Activated effector memory CD4-positive, alpha-beta T cell treated with anti-CD3 and anti-CD28 coated beads, Interleukin-2, amount 50 U/mL, for 16 hours (primary cell): ENCODE measurements at regions not wholly inside any gene's neighbourhood (a gene's known extent, or its start where the extent isn't known, plus 50 kb on each side); places are given as distances from the start of the nearest gene placed in this dataset.
"Not testable (repeated sequence)": the region's sequence is repeated elsewhere in the genome, so short reads cannot be mapped to it uniquely, and the experiment has no call there.

Source experiments
- DNase-seq: peaks from one replicate; pipeline ENCODE4 v3.0.0-alpha.2; 2020

DNA sequence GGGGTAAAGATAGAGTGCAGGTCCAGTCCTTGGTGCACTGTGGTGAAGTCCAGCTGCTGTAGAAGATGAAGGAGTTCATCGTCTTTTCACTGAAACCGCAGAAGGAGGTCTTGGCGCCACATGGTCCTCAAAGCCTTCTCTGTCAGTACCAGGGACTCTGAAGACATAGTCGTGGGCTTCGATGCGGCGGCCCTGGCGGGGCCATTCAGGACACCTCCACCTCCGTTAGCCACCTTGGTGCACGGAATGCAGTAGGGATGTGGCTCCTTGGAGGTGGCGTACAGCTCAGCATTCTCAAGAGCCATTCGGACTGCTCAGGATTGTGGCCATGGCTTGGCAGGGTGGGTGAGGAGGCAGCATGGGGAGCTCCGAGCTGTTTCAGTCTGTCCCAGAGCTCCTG lies 418.8 kb downstream of the SUCLG1 start:
- DNase-seq, result no peak

DNA sequence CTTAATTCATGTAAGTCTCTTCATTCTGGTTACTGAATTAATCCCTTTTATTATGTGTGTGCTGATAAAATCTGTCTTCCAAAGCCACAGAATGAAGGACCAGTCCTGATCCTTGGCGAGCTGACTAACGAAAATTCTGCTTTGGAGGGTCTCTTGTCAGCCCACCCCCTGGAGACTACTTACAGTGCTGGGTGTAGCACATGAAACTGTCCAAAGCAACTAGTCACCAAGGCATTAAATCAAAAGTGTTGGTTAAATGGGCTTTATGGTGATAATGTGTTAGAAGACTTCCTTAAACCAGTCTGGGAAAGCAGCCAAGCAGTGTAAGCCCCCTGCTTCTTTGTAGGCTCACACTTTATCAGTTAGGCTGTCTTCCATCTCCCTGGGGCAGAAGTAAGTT lies 420.2 kb downstream of the SUCLG1 start:
- DNase-seq, result no peak

DNA sequence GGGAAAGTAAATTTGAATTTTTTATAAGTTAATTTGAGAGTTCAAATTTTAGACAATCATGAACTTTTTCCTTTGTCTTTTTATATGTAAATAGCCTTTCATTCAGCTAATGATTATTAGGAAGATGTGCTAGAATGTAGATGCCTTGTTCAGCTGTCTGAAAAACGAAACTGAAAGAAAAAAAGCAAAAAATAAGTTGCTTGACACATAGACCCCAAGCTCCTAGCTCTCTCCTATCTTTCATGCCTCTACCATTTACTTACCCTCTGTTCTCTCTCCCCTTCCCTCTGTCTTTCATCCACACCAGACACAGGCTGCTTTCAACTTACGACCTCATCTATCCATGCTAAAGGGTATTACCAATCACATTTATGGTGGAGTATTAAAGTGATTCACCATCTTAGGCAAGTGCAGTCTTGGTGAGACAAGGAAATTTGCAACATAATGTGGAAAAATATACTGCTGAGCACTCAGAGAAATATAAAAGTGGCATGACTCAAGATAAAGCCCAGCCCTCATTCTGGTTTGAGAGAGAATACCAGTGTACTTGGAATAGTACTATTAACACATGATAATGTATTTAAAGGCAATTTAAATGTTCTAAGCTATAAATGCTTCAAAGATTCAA lies 425.6 kb downstream of the SUCLG1 start:
- no peak for DNase-seq

DNA sequence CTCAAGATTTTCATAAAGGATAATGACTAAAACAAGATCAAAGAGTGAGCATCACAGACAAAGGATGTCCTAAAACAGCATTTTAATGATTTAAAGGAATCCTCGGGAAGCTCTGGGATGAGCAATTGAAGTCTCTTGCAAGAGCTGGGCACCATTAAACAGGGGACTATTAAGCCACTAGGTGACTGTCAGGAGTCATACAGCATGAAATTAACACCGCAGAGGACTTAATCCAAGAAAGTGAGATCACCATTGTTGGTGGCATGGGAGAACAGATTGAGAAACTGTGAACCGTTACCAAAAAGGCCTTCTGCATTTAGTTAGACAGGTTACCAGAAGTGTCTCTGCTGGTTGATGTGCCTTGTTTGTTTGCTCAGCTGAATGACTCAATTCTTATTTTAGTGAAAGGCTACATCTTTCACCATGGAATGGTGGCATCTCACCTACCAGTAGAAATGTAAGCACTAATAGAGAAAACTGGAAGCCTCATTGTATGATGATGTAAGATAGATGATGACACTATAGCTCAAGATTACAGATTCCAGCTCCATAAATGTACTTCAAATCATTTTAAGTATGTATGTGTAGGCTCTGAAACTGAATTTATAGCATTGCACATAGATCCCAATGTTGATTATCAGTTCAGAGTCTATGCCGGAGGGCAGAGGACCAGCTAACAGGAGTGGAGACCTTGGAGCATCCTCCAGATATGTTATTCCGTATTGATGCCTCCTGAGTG lies 427.6 kb downstream of the SUCLG1 start:
- DNase-seq, result no peak

DNA sequence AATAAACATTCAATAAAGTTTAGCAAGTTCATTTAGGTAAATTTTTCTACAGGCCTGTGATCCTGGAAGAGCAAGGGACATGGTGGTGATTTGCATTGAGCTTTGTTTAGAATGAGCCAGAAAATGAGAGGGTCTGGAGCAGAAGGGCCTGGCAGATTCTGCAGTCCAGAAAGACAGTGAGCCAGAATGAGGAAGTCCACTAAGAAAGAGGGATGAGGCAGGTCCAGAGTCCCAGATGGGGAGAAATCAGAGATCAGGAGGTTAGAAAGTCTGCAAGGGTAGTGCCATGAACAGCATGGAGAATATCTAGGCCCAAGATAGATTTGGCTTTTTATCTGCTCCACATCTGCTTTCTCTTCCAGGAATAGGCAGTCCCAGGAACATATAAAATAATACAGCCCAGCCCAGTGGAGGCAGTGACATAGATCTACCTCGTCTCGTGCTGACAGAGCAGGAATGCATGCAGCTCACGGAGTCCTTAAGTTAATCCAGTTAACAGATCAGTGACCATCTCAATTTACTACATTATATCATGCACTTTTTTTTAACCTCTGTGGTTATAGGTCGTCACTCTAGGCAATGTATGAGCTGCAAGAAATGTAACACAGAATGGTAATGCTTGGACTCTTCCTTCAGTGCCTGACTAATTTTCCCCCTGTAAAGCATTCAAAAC lies 429.0 kb downstream of the SUCLG1 start:
- no peak for DNase-seq

DNA sequence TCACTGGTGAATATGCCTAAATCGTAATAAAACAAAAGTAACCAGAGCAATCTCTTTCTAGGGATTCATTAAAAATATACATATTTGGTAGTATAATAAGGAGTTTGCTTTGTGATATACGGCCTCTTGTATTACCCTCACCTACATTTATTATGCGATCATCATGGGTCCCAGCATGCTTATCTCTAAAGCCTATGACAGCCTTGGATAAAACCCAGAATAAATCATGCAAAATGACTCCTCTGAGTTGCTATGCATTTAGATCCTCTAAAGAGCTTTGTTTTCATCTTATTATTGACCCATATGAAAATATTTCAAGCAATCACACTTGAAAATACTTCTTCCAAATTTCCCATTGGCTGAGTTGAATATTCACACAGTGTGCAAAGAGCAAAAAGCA lies 432.3 kb downstream of the SUCLG1 start:
- DNase-seq, result no peak

DNA sequence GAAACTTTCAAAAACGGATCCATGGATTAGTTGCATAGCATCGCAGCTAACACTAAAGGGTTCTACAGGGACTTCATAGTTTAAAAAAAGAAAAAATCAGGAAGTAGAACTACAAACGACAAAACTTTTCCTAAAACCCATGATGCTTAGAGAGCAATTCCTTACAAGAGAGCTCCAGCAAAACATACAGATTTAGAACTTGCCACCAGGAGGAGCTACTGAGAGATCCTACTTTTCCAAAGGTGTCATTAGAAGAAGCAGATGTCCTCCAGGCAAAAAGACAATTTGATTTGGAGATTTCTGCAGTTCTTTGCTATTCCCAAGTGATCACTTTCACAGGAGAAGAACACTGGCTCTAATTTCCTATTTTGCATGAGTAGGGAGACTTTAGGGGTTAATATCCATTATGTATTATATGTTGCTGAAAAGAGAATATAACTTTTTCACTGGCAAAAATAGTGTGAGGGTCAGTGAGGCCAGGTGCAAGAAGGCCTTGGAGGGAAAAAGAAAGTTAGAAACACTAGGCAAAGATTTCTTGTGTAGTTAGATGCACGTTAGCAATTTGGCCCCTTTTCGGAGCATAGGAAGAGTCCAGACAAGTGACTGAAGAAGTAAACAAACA lies 436.2 kb downstream of the SUCLG1 start:
- DNase-seq, result no peak

DNA sequence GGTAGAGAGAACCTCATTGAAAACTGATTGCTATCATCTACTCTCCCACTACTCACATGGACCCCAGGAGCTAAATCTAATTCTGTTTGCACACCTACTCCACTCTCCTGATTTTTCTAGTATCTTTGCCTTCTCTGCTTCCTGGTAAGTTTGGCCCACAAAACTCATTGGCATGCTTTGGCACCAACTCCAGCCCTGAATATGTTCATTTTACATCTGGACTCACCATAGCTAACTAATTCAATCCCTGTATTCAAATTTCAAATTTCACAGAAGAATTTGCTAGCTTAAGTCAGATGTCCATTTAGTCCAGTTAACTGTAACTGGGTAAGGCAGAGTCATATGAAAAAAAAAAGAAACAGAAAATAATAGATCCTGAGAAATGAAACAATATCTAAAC lies 442.1 kb downstream of the SUCLG1 start:
- DNase-seq, result no peak

DNA sequence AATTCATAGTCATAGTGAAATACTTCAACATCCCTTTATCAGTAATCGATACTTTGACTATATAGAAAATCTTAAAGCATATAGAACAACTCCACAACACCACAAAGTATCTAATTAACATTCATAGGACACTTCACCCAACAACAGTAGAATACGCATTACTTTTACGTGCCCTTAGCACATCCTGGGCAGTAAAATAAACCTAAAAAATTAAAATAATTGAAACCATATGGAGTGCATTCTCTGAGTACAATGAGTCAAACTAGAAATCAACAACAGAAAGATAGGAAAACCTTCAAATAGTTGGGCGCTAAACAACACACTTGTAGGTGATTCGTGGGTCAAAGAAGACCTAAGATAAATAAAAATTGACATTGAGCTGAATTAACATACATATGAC lies 442.9 kb downstream of the SUCLG1 start:
- DNase-seq, result no peak

DNA sequence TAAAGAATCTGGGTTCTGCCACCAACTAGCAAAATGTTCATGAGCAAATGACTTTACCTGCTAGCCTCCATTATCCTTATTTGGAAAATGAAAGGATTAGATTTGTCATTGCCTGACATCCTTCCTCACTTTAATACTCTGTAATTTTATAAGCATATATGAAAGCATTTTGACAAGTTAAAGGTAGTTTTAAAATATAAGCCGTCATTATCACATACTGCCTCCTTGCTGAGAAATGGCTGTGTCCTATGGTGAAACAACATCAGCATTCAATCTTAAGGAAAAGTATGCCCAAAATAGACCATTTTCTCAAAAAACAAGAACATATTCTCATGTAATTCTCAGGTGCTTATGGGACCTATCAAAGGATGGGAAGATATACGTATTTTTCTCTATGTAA lies 461.2 kb downstream of the SUCLG1 start:
- no peak for DNase-seq

DNA sequence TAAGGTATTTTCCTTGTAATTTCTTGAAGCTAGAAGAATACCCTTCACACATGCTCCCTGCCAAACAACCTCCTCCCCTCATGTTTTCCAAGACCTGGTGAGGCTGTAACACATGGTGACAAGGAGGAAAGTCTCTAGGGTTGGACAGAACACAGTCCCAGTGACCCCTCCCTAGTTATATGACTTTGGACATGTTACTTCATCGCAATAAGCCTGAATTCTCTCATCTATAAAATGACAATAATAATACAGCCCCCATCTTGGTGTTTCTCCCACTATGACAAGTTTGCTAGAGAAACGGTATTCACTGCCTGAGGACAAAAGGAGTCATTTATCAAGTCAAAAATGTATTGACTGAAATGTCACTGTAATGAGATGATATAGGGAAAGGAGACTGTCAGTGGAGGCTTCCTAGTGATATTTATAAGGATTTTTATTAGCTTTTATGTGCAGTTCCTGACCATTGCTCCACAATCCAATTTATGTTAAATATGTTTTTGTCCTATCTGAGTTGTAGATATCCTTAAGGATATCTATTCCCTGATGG lies 464.4 kb downstream of the SUCLG1 start:
- no peak for DNase-seq

DNA sequence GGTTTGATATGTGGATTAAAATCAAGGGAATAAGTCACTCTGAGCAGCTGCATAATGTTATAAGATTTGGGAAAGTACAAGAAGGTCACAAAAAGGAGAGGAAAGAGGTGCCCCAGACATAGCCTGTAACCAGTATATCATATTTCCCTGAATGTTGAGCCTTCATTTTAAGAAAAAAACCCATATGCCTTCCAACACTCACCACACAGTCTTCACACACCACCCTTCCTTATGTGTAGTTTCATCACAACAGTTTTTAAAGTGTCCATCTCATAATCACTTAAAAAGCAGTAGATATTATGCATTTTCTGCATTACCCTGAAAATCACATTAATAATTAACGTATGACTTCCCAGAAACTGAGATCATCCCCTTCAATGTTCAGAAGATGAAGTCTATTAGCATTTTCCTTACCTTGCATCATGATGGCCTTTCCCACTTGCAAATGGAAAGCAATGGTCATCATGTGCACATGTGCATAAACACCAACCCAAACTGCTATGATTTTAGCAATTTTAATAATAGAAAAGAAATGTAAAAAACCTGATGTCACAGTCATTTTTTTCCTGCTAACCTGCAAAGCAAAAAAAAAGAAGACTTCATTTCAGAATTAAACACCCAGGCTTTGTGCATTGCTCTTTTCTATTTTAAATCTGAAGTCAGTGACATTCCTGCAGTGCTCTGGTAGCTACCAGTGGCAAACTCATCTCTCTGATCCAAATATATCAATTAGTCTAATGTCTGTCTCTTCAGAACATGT lies 465.0 kb downstream of the SUCLG1 start:
- no peak for DNase-seq

DNA sequence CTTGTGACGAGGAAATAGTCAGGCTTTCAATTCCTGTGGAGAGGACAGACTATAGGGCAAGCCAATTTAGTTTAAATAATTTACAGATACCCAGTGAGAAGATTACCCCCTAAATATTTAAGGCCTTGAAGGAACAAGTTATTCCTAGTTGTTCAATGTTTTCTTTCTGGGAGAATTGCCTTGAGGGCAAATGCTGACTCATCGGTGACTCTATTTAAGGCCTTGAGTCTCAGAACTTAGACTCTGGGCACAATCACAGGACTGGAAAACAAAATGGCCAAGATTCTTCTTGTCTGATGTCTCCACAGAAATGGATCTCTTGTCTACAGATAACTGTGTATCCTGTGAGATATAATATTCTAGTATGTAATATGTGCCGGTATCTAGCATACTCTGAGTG lies 467.1 kb downstream of the SUCLG1 start:
- no peak for DNase-seq

DNA sequence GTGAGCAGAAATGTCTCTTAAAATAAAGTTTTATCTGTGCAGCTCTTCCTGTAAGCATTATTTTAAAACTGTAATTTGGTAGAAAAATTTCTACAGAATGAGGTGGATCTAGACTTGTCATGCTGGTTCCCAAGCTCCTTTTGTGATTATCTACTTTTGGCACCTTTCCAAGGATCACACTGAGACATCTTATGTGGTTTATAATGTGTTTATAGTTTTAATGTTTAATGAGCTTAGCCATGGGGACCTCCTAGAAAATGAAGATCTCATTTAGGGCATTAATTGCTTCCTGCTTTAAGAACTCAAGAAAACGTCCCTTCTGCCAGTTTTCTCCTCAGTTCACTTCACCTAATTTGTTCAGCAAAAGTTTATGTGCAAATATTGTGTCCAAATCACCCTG lies 468.4 kb downstream of the SUCLG1 start:
- no peak for DNase-seq

DNA sequence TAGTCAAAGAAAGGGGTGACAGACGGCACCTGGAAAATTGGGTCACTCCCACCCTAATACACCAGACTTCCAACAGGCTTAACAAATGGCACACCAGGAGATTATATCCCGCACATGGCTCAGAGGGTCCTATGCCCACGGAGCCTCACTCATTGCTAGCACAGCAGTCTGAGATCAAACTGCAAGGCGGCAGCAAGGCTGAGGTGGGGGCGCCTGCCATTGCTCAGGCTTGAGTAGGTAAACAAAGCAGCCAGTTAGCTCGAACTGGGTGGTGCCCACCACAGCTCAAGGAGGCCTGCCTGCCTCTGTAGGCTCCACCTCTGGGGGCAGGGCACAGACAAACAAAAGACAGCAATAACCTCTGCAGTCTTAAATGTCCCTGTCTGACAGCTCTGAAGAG lies 482.5 kb downstream of the SUCLG1 start:
- not testable (repeated sequence) for DNase-seq

DNA sequence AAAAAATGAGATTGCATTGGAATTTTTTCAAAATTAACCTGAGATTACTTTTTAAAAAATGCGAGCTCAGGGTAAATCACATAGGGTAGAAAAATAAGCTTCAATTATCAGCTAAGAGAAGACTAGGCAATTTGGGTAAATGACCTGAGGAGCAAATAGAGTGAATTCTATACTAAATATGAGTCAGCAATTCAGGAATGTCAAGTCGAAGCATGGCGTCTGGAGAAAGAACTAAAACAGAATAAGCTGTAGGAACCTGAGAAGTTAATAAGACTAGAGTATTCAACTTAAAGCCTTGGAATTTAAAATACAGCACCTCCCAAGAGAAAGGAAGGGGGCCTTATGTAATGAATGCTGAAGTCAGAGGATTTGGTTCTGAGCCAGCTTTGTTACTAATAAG lies 487.0 kb downstream of the SUCLG1 start:
- no peak for DNase-seq

DNA sequence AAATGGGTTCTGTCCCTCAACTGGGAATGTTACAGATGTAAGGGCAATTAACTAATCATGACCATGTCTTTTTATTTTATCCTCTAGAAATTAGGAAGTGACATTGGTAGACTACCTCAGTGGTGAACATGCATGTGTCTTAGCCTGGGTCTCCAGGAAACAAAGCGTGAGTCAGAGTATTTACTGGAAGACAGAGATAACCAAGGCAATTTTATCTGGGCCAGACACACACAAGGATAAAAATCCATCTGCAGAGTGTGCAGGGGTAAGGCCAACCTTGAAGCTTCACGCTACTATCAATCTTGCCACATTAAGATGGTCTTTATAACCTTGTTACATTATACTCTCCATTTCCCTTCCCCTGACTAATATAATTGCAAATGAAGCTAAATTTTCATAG lies 487.5 kb downstream of the SUCLG1 start:
- DNase-seq, result no peak

DNA sequence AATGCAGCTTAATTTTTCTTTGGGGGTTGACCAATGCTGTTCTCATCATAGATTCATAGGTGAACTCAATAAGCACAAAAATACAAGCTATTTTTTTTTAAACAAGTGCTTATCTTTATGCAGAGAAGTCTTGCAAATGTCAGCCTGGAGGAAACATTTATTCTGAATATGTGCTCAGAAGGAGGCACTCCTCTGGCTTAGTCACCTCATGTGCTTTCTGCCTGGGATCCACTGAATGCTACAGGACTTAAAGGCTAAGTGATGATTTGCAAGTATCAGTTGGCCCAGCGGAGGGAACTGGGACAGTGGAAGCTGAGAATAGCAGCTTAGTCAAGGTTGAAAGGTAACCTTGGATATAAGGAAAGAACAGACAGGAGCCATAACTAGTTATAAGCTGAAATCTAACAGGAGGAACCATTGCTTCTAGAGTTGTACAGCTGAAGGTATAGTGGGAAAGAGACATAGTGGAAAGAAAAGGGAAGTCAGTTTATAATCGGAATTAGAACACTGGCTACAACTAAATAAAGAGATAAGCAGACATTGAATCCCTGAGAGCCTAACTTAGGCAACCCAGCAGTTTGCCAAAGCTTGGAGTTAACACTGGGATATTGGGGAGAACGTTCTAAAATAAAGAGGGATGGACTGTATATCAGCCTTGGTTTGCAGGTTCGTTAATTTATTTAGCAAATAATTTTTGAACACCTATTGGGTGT lies 488.7 kb downstream of the SUCLG1 start:
- no peak for DNase-seq

DNA sequence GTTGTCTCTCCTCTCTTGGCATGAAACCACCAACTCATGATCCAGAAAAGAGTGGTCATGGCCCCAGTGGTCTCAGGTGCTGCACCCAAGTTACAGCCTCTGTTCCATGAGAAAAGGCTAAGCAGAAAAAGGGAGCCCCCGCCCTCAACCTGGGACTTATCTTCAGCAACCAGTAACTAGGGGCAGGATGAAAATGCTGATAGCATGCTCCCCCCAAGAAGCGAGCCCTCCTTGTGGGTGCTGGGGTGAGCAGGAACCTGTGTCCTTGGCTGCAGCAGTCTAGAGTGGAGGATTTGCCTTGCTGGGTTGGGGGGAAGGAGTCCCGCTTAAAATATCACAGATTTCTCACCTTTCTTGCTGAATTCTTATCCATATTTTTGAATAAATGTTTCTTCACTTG lies 490.0 kb downstream of the SUCLG1 start:
- DNase-seq, result no peak

DNA sequence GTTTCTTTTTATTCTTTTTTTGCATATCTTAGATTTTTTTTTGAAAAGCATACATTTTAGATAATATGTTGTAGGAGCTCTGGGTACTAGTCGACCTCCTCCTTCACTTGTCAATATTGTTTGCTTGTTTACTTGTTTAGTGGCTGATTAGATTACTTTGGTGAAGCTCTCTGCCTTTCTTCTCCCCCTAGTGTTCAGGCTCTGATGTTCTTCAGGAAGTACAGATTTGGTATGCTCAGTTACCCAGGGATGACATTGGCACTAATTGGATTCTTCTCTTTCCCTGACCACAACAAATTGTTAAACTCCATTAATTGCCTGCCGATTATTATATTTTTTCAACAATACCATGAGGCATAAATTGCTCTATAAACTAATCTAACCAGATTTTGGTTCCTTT lies 491.2 kb downstream of the SUCLG1 start:
- DNase-seq, result no peak

DNA sequence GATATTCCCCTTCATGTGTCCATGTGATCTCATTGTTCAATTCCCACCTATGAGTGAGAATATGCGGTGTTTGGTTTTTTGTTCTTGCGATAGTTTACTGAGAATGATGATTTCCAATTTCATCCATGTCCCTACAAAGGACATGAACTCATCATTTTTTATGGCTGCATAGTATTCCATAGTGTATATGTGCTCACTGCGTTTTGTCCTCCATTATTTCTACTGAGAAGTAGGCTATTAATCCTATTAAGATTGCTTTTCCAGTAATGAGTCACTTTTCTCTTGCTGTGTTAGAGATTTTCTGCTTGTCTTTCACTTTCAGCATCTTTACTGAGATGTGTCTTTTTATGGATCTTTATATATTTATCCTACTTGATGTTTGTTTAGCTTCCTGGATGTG lies 492.1 kb downstream of the SUCLG1 start:
- not testable (repeated sequence) for DNase-seq

DNA sequence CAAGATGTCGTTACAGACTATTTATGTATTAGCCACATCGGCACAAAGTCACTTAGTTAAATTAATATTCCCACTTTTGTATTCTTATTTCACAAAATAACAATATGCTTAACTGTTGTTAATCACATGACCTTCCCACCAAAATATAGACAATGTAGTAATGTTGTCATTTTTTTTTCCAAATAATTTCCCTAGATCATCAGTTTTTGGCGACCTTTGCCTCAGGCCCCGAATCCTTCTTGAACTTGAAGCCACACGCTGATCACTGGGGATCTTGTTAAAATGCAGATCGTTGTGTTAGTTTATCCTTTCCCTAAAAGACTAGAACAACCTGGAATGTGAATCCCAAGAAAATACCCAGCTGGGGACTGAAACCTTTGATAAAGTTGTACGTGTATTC lies 497.6 kb downstream of the SUCLG1 start:
- no peak for DNase-seq
